ENCODE measurements at regions not wholly inside any gene's neighbourhood (a gene's known extent, or its start where the extent isn't known, plus 50 kb on each side); places are given as distances from the start of the nearest gene placed in this dataset.

- Histone ChIP-seq H3K27ac (no peak overlapping the region), H3K4me3 (no peak overlapping the region), H3K27me3 (no peaks in the 10 kb centered on the region), H3K36me3 (no peaks in the 10 kb centered on the region), H3K9me3 (no peaks in the 10 kb centered on the region), H3K4me1 (no peaks in the 10 kb centered on the region)
- ATAC-seq (no peak), DNase-seq (no peak)
- intact Hi-C loops (cut with DNase I), result no loop called here
- 38% methylated on average over 13 of the region's 21 CpGs for WGBS (ENCODE audit: insufficient coverage, low coverage, low lambda C conversion rate, missing lambda C conversion rate)
- TF ChIP-seq POLR2A (IDR thresholded peaks at IDR 0.05) (no peak), CTCF (IDR thresholded peaks at IDR 0.05) (no peak)
These were observed 180.6 kb downstream of the AACS start for GRCh38 chr12:125245581-125246557.

GRCh38 chr12:125247477-125247876 lies 182.2 kb downstream of the AACS start:
- ATAC-seq, result no peak
- no peak overlapping the region for H3K4me3 ChIP-seq
- 85% methylated on average over 7 of the region's 7 CpGs for WGBS (ENCODE audit: insufficient coverage, low coverage, low lambda C conversion rate, missing lambda C conversion rate)
- no peaks in the 10 kb centered on the region for H3K4me1 ChIP-seq
- DNase-seq, result no peak
- intact Hi-C loops (cut with DNase I), result no loop called here
- H3K27ac ChIP-seq, result no peak overlapping the region
- H3K27me3 ChIP-seq, result no peaks in the 10 kb centered on the region
- no peaks in the 10 kb centered on the region for H3K9me3 ChIP-seq
- no peak for TF ChIP-seq POLR2A (IDR thresholded peaks at IDR 0.05)
- TF ChIP-seq CTCF (IDR thresholded peaks at IDR 0.05), result no peak
- H3K36me3 ChIP-seq, result no peaks in the 10 kb centered on the region

GRCh38 chr12:125249066-125249824 lies 184.0 kb downstream of the AACS start:
- no peak overlapping the region for H3K4me3 ChIP-seq
- H3K27me3 ChIP-seq, result no peaks in the 10 kb centered on the region
- no peak for TF ChIP-seq CTCF (IDR thresholded peaks at IDR 0.05)
- TF ChIP-seq POLR2A (IDR thresholded peaks at IDR 0.05), result no peak
- intact Hi-C loops (cut with DNase I), result no loop called here
- DNase-seq, result no peak
- WGBS (ENCODE audit: insufficient coverage, low coverage, low lambda C conversion rate, missing lambda C conversion rate), result 58% methylated on average over 12 of the region's 13 CpGs
- no peak overlapping the region for H3K27ac ChIP-seq
- no peaks in the 10 kb centered on the region for H3K4me1 ChIP-seq
- ATAC-seq, result no peak
- no peaks in the 10 kb centered on the region for H3K36me3 ChIP-seq
- no peaks in the 10 kb centered on the region for H3K9me3 ChIP-seq

GRCh38 chr12:125249932-125250331 lies 184.7 kb downstream of the AACS start:
- Histone ChIP-seq H3K9me3 (no peaks in the 10 kb centered on the region), H3K27ac (no peak overlapping the region), H3K36me3 (no peaks in the 10 kb centered on the region), H3K4me1 (no peaks in the 10 kb centered on the region), H3K4me3 (no peak overlapping the region), H3K27me3 (no peaks in the 10 kb centered on the region)
- TF ChIP-seq POLR2A (IDR thresholded peaks at IDR 0.05) (no peak), CTCF (IDR thresholded peaks at IDR 0.05) (no peak)
- no peak for DNase-seq
- ATAC-seq, result no peak
- WGBS (ENCODE audit: insufficient coverage, low coverage, low lambda C conversion rate, missing lambda C conversion rate), result no CpG with 5 or more reads among the region's 7 CpGs
- intact Hi-C loops (cut with DNase I), result no loop called here
